ENCODE measurements at regions not wholly inside any gene's neighbourhood (a gene's known extent, or its start where the extent isn't known, plus 50 kb on each side); places are given as distances from the start of the nearest gene placed in this dataset.

GRCh38 chr16:49018259-49018931 is 263.2 kb downstream of the CBLN1 start:
- Histone ChIP-seq H3K9ac (ENCODE audit: insufficient read length) (no peak overlapping the region), H3K36me3 (ENCODE audit: insufficient read depth, low read length) (no peaks in the 10 kb centered on the region), H3K9me3 (ENCODE audit: low read depth, low read length) (no peaks in the 10 kb centered on the region), H3K27ac (no peak overlapping the region), H3K4me3 (no peak overlapping the region)
- no peak for DNase-seq (ENCODE audit: low read depth, low spot score)
- TF ChIP-seq FOXP2 (optimal IDR thresholded peaks at IDR 0.05; ENCODE audit: control extremely low read depth, extremely low read length, insufficient read depth) = no peak

- Histone ChIP-seq H3K4me3 (no peak overlapping the region), H3K9me3 (ENCODE audit: low read depth, low read length) (no peaks in the 10 kb centered on the region), H3K36me3 (ENCODE audit: insufficient read depth, low read length) (no peaks in the 10 kb centered on the region), H3K9ac (ENCODE audit: insufficient read length) (no peak overlapping the region), H3K27ac (no peak overlapping the region)
- no peak for TF ChIP-seq FOXP2 (optimal IDR thresholded peaks at IDR 0.05; ENCODE audit: control extremely low read depth, extremely low read length, insufficient read depth)
- no peak for TF ChIP-seq EZH2 (IDR thresholded peaks at IDR 0.05)
- no peak for TF ChIP-seq POLR2AphosphoS5 (IDR thresholded peaks at IDR 0.05; ENCODE audit: borderline replicate concordance, low read depth, low read length)
- no peak for DNase-seq (ENCODE audit: low read depth, low spot score)
These were observed 264.1 kb downstream of the CBLN1 start for GRCh38 chr16:49017501-49017900.

DNA sequence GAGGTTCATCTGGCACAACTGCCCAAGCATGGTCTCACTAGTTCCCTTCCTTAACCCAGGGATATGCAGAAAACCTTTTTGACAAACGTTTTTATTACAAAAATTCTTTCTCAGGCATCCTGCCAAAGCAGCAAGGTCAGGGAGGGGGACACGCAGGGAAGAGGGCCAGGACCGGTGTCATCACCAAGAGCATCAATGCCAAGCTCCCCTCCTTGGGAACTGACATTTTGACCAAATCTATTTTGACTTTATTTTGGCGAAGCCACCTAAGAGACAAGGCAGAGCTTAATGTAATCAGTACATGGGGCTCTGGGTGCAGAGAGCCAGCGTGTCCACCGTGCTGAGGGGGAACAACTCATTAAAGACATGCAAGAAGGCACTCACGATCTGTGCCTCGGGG is 265.2 kb downstream of the CBLN1 start:
- no peak for DNase-seq (ENCODE audit: low read depth, low spot score)
- Histone ChIP-seq H3K9me3 (ENCODE audit: low read depth, low read length) (no peaks in the 10 kb centered on the region), H3K9ac (ENCODE audit: insufficient read length) (no peak overlapping the region), H3K27ac (no peak overlapping the region), H3K36me3 (ENCODE audit: insufficient read depth, low read length) (no peaks in the 10 kb centered on the region), H3K4me3 (no peak overlapping the region)
- TF ChIP-seq FOXP2 (optimal IDR thresholded peaks at IDR 0.05; ENCODE audit: control extremely low read depth, extremely low read length, insufficient read depth) (no peak), EZH2 (IDR thresholded peaks at IDR 0.05) (no peak), POLR2AphosphoS5 (IDR thresholded peaks at IDR 0.05; ENCODE audit: borderline replicate concordance, low read depth, low read length) (no peak)

GRCh38 chr16:49015225-49015592 is 266.4 kb downstream of the CBLN1 start:
- H3K4me3 ChIP-seq = no peak overlapping the region
- no peak overlapping the region for H3K9ac ChIP-seq (ENCODE audit: insufficient read length)
- TF ChIP-seq FOXP2 (optimal IDR thresholded peaks at IDR 0.05; ENCODE audit: control extremely low read depth, extremely low read length, insufficient read depth) = no peak
- H3K36me3 ChIP-seq (ENCODE audit: insufficient read depth, low read length) = no peaks in the 10 kb centered on the region
- H3K9me3 ChIP-seq (ENCODE audit: low read depth, low read length) = no peaks in the 10 kb centered on the region
- no peak for DNase-seq (ENCODE audit: low read depth, low spot score)
- no peak overlapping the region for H3K27ac ChIP-seq

GRCh38 chr16:49014277-49015224 is 267.1 kb downstream of the CBLN1 start:
- Histone ChIP-seq H3K4me3 (no peak overlapping the region), H3K9ac (ENCODE audit: insufficient read length) (no peak overlapping the region), H3K27ac (no peak overlapping the region), H3K36me3 (ENCODE audit: insufficient read depth, low read length) (no peaks in the 10 kb centered on the region), H3K9me3 (ENCODE audit: low read depth, low read length) (no peaks in the 10 kb centered on the region)
- TF ChIP-seq POLR2AphosphoS5 (IDR thresholded peaks at IDR 0.05; ENCODE audit: borderline replicate concordance, low read depth, low read length) = no peak
- TF ChIP-seq EZH2 (IDR thresholded peaks at IDR 0.05) = no peak
- no peak for TF ChIP-seq FOXP2 (optimal IDR thresholded peaks at IDR 0.05; ENCODE audit: control extremely low read depth, extremely low read length, insufficient read depth)
- DNase-seq (ENCODE audit: low read depth, low spot score) = no peak

- H3K27ac ChIP-seq = no peak overlapping the region
- TF ChIP-seq FOXP2 (optimal IDR thresholded peaks at IDR 0.05; ENCODE audit: control extremely low read depth, extremely low read length, insufficient read depth) = no peak
- no peak for TF ChIP-seq EZH2 (IDR thresholded peaks at IDR 0.05)
- TF ChIP-seq POLR2AphosphoS5 (IDR thresholded peaks at IDR 0.05; ENCODE audit: borderline replicate concordance, low read depth, low read length) = no peak
- H3K36me3 ChIP-seq (ENCODE audit: insufficient read depth, low read length) = no peaks in the 10 kb centered on the region
- DNase-seq (ENCODE audit: low read depth, low spot score) = no peak
- no peaks in the 10 kb centered on the region for H3K9me3 ChIP-seq (ENCODE audit: low read depth, low read length)
- H3K4me3 ChIP-seq = no peak overlapping the region
- no peak overlapping the region for H3K9ac ChIP-seq (ENCODE audit: insufficient read length)
These were observed 267.9 kb downstream of the CBLN1 start for GRCh38 chr16:49013727-49014080.

- no peak overlapping the region for H3K4me3 ChIP-seq
- no peak for TF ChIP-seq POLR2AphosphoS5 (IDR thresholded peaks at IDR 0.05; ENCODE audit: borderline replicate concordance, low read depth, low read length)
- TF ChIP-seq FOXP2 (optimal IDR thresholded peaks at IDR 0.05; ENCODE audit: control extremely low read depth, extremely low read length, insufficient read depth) = no peak
- no peak for TF ChIP-seq EZH2 (IDR thresholded peaks at IDR 0.05)
- DNase-seq (ENCODE audit: low read depth, low spot score) = no peak
- H3K27ac ChIP-seq = no peak overlapping the region
- no peaks in the 10 kb centered on the region for H3K36me3 ChIP-seq (ENCODE audit: insufficient read depth, low read length)
- no peaks in the 10 kb centered on the region for H3K9me3 ChIP-seq (ENCODE audit: low read depth, low read length)
- no peak overlapping the region for H3K9ac ChIP-seq (ENCODE audit: insufficient read length)
These were observed 268.5 kb downstream of the CBLN1 start for GRCh38 chr16:49012961-49013726.

DNA sequence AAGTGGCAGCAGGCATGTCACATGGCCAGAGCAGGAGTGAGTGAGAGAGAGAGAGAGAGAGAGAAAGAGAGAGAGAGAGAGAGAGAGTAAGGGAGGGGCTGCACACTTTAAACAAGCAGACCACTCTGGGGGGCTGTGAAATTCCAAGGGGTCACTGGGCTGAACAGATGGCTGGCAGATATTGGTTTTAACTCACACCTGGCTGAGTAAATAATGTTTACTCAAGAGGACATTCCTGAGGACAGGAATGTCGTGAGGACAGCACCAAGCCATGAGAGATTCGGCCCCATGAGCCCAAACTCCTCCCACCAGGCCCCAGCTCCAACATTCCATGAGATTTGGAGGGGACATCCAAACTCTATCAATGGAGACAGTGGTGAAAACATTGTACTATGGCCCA is 269.7 kb downstream of the CBLN1 start:
- no peak overlapping the region for H3K9ac ChIP-seq (ENCODE audit: insufficient read length)
- no peak for DNase-seq (ENCODE audit: low read depth, low spot score)
- no peaks in the 10 kb centered on the region for H3K9me3 ChIP-seq (ENCODE audit: low read depth, low read length)
- H3K4me3 ChIP-seq = no peak overlapping the region
- no peak for TF ChIP-seq POLR2AphosphoS5 (IDR thresholded peaks at IDR 0.05; ENCODE audit: borderline replicate concordance, low read depth, low read length)
- TF ChIP-seq FOXP2 (optimal IDR thresholded peaks at IDR 0.05; ENCODE audit: control extremely low read depth, extremely low read length, insufficient read depth) = no peak
- TF ChIP-seq EZH2 (IDR thresholded peaks at IDR 0.05) = no peak
- no peaks in the 10 kb centered on the region for H3K36me3 ChIP-seq (ENCODE audit: insufficient read depth, low read length)
- no peak overlapping the region for H3K27ac ChIP-seq
